Suprapubic skin (tissue), 4 donors: ENCODE measurements at regions not wholly inside any gene's neighbourhood (a gene's known extent, or its start where the extent isn't known, plus 50 kb on each side); places are given as distances from the start of the nearest gene placed in this dataset.
"Not testable (repeated sequence)": the region's sequence is repeated elsewhere in the genome, so short reads cannot be mapped to it uniquely, and the experiment has no call there.

Experiments used
- DNase-seq, 2 donors: peaks; one replicate each; pipeline ENCODE4 v3.0.0-alpha.2; 2019; ENCODE audit warnings: low spot score in 2 of 2
- H3K27ac ChIP-seq: fragments of 200-600 bp; sonication (generic); one replicate; pipeline ENCODE4 v1.5.1; 2019
- H3K27me3 ChIP-seq: fragments of 200-600 bp; sonication (generic); one replicate; pipeline ENCODE4 v1.5.1; 2019
- H3K36me3 ChIP-seq: fragments of 200-600 bp; sonication (generic); one replicate; pipeline ENCODE4 v1.5.1; 2019
- H3K4me1 ChIP-seq: fragments of 200-600 bp; sonication (generic); one replicate; pipeline ENCODE4 v1.5.1; 2019
- H3K4me3 ChIP-seq: fragments of 200-600 bp; sonication (generic); one replicate; pipeline ENCODE4 v1.5.1; 2019; ENCODE audit warnings: mild to moderate bottlenecking
- H3K9me3 ChIP-seq: fragments of 200-600 bp; sonication (generic); one replicate; pipeline ENCODE4 v1.5.1; 2019
- EP300 ChIP-seq: sonication (generic); formaldehyde crosslinking; IDR thresholded peaks from one replicate; pipeline ENCODE4 v1.6.1; 2017; ENCODE audit warnings: antibody characterized with exemption
- POLR2A ChIP-seq, 2 donors: fragments of 450-650 bp; IDR thresholded peaks; one replicate each; pipeline ENCODE4 v1.6.1; 2017; ENCODE audit warnings: antibody characterized with exemption in 2 of 2, mild to moderate bottlenecking in 2 of 2, moderate library complexity in 2 of 2
- POLR2AphosphoS5 ChIP-seq, 3 donors: sonication (generic); formaldehyde crosslinking; IDR thresholded peaks; one replicate each; pipeline ENCODE4 v1.6.1; 2017; ENCODE audit warnings: antibody characterized with exemption in 3 of 3
- WGBS: methylation state at CpG from one replicate; pipeline ENCODE4 v1.1.5; 2018; 5-methylcytosine and 5-hydroxymethylcytosine counted together
- TF ChIP-seq, protein P1 (sequence below), 2 donors: fragments of 200-600 bp in 1 of 2; fragments of 450-650 bp in 1 of 2; sonication (generic) in 1 of 2; IDR thresholded peaks; one replicate each; pipeline ENCODE4 v1.5.1; 2016 to 2019; ENCODE audit warnings: antibody characterized with exemption in 2 of 2, mild to moderate bottlenecking in 1 of 2, moderate library complexity in 1 of 2

DNA sequence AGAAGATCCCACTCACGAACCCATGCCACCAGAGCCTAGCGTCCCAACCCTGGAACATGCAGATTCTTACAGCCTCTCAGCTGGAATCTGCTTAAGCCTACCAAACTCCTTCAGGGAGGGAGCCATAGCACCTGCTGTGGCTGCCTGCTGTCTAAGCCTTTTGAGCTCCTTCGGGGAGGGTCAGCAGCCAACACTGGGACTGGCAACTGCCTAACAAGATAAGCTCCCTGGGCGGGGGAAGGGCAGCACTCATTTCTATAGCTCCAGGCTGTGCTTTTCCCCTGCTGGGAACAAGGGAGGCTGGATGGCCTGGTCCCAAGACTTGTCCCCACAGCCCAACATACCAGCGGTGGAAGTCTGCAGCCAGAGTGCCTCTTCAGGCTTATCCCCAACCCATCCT lies 199.1 kb upstream of the OR13F1 start:
- DNase-seq: no peak
- no peaks in the 10 kb centered on the region for H3K36me3 ChIP-seq
- TF ChIP-seq EP300 (no peak), POLR2AphosphoS5 (IDR thresholded peaks at IDR 0.05) (no peak), POLR2A (IDR thresholded peaks at IDR 0.05) (no peak)
- TF ChIP-seq, protein P1, sequence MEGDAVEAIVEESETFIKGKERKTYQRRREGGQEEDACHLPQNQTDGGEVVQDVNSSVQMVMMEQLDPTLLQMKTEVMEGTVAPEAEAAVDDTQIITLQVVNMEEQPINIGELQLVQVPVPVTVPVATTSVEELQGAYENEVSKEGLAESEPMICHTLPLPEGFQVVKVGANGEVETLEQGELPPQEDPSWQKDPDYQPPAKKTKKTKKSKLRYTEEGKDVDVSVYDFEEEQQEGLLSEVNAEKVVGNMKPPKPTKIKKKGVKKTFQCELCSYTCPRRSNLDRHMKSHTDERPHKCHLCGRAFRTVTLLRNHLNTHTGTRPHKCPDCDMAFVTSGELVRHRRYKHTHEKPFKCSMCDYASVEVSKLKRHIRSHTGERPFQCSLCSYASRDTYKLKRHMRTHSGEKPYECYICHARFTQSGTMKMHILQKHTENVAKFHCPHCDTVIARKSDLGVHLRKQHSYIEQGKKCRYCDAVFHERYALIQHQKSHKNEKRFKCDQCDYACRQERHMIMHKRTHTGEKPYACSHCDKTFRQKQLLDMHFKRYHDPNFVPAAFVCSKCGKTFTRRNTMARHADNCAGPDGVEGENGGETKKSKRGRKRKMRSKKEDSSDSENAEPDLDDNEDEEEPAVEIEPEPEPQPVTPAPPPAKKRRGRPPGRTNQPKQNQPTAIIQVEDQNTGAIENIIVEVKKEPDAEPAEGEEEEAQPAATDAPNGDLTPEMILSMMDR (IDR thresholded peaks at IDR 0.05): no peak
- no peaks in the 10 kb centered on the region for H3K4me1 ChIP-seq
- no peak overlapping the region for H3K27ac ChIP-seq
- H3K9me3 ChIP-seq: no peaks in the 10 kb centered on the region
- H3K4me3 ChIP-seq: no peak overlapping the region
- WGBS: 76% methylated on average over 4 of the region's 5 CpGs
- no peaks in the 10 kb centered on the region for H3K27me3 ChIP-seq

DNA sequence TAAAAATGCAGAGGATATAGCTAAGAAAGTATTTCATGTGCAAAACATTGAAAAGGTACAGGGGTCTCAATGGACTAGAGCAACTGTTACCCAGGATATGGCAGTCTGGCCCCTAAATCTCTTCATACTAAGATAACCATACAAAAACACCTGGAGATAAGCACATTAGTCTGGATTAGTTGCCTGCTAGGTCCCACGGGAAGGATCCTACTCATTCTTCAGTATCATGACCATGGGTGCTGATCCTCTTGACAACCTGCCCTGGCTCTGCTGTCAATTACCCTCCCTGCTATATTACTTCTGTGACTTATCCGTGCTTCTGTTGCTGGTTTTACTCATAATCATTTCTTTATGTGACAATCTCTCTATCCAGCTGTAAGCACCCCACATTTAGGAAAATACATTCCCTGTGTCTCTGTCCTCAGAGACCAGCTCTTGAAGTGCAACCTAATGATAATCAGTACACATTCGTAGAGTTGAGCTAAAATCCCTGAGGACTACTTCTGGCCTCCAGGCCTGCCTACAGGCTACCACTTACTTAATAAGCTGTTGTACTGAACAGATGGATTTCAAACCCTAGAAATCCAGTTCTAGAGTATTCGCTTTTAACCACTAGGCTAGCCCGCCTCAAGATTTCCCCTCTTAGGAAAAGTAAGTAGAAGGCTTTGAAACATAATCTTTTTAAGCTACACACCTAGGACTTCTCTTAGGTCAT lies 190.5 kb upstream of the OR13F1 start:
- 71% methylated on average over 5 of the region's 5 CpGs for WGBS
- Histone ChIP-seq H3K27me3 (no peaks in the 10 kb centered on the region), H3K27ac (no peak overlapping the region), H3K4me1 (no peaks in the 10 kb centered on the region), H3K36me3 (no peaks in the 10 kb centered on the region), H3K9me3 (no peaks in the 10 kb centered on the region), H3K4me3 (no peak overlapping the region)
- no peak for DNase-seq
- TF ChIP-seq POLR2AphosphoS5 (IDR thresholded peaks at IDR 0.05) (no peak), POLR2A (IDR thresholded peaks at IDR 0.05) (no peak), EP300 (no peak)
- TF ChIP-seq, protein P1 (IDR thresholded peaks at IDR 0.05): no peak

DNA sequence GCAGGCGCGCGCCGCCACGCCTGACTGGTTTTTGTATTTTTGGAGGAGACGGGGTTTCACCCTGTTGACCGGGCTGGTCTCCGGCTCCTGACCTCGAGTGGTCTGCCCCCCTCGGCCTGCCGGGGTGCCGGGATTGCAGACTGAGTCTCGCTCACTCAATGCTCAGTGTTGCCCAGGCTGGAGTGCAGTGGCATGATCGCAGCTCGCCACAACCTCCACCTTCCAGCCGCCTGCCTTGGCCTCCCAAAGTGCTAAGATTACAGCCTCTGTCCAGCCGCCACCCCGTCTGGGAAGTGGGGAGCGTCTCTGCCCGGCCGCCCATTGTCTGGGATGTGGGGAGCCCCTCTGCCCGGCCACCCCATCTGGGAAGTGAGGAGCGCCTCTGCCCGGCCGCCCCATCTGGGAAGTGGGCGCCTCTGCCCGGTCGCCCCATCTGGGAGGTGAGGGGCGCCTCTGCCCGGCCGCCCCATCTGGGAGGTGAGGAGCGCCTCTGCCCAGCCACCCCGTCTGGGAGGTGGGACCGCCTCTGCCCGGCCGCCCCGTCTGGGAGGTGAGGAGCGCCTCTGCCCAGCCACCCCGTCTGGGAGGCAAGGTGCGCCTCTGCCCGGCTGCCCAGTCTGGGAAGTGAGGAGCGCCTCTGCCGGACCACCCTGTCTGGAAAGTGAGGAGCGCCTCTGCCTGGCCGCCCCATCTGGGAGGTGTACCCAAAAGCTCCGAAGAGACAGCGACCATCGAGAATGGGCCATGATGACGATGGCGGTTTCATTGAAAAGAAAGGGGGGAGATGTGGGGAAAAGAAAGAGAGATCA lies 187.7 kb upstream of the OR13F1 start:
- H3K27me3 ChIP-seq, H3K4me1 ChIP-seq, H3K4me3 ChIP-seq, H3K36me3 ChIP-seq, H3K9me3 ChIP-seq, H3K27ac ChIP-seq, DNase-seq: not testable (repeated sequence)
- WGBS: 91% methylated on average over 31 of the region's 50 CpGs

DNA sequence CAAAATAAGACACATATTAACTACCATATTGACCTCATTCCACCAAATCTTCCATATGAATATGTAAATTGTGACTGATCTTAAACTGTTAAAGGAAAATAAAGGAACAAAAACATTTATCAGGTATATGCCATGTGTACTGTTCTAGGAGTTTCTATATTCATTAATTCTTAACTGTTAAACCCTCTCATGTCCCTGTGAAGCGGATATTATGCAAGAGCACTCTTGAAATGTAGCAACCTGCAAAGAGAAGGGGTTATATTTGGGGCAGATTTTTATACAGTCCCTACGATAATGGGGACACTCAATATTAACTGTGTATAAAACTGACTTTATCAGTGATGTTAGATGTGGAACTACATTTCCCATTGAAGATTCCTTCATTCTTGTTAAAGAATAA lies 184.9 kb upstream of the OR13F1 start:
- no peaks in the 10 kb centered on the region for H3K36me3 ChIP-seq
- WGBS: 85% methylated on average over 2 of the region's 2 CpGs
- DNase-seq: no peak
- H3K4me1 ChIP-seq: no peaks in the 10 kb centered on the region
- no peaks in the 10 kb centered on the region for H3K27me3 ChIP-seq
- H3K9me3 ChIP-seq: no peaks in the 10 kb centered on the region
- no peak overlapping the region for H3K4me3 ChIP-seq
- no peak overlapping the region for H3K27ac ChIP-seq
- TF ChIP-seq EP300 (no peak), POLR2AphosphoS5 (IDR thresholded peaks at IDR 0.05) (no peak), POLR2A (IDR thresholded peaks at IDR 0.05) (no peak)
- TF ChIP-seq, protein P1 (IDR thresholded peaks at IDR 0.05): no peak

DNA sequence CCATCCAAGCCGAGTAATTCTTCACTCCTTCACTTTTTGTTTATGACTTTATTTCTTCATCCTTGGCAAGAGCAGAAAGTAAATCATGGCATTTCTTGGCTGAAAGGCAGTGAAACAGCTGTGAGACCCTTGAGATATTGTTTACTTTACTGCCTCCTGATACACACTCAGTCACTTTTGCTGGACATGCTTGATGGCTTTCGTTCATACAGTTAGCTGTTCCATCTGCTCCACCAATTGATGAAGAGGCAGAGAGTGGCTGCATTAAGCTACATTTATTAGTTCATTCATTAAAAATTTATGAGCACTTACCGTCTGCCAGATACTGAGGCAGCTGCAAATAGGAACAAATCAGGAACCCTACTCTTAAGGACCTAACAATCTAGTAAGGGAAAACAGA lies 184.4 kb upstream of the OR13F1 start:
- WGBS: 83% methylated on average over 3 of the region's 3 CpGs
- no peaks in the 10 kb centered on the region for H3K27me3 ChIP-seq
- no peaks in the 10 kb centered on the region for H3K9me3 ChIP-seq
- H3K36me3 ChIP-seq: no peaks in the 10 kb centered on the region
- no peaks in the 10 kb centered on the region for H3K4me1 ChIP-seq
- TF ChIP-seq EP300 (no peak), POLR2AphosphoS5 (IDR thresholded peaks at IDR 0.05) (no peak), POLR2A (IDR thresholded peaks at IDR 0.05) (no peak)
- TF ChIP-seq, protein P1 (IDR thresholded peaks at IDR 0.05): no peak
- no peak overlapping the region for H3K27ac ChIP-seq
- no peak for DNase-seq
- no peak overlapping the region for H3K4me3 ChIP-seq
